ENCODE measurements at regions not wholly inside any gene's neighbourhood (a gene's known extent, or its start where the extent isn't known, plus 50 kb on each side); places are given as distances from the start of the nearest gene placed in this dataset.

DNA sequence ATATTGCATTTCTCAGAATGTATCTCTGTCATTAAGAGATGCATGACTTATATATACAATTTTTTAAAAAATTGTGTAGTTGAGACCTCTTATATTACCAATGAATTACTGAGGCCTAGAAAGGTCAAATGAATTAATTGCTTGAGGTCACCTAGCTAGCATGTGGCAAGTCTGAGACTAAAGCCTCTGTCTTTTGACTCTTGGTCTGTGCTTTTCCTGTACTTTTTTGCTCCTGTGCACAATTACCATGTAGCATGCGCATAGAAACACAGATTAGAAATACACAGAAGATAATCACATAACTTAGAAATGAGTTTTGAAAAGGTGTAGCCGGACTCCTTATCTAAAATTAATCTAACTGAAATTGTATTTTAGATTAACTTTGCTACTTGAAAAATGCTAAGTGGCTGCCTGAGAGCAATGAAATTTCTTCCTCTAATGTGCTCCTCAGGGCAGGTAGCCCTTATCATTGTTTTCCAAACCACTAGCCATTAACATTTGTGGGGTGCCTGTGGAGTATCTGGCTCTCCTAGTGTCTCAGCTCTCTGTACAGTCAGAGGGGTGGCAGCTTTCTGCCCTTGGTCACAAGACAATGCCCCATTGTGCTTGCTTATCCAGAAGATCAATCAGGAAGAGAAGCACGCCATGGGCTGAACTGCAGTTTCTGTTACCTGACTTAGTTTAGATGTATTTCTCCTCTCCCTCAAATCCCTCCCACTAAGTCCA lies 119.6 kb downstream of the RFC3 start:
- Mint-ChIP-seq H3K27me3 (ENCODE audit: insufficient read depth, unreplicated experiment) (no peaks in the 10 kb centered on the region), H3K9me3 (ENCODE audit: unreplicated experiment) (no peaks in the 10 kb centered on the region), H3K27ac (ENCODE audit: unreplicated experiment) (no peak overlapping the region), H3K4me1 (ENCODE audit: low read depth, unreplicated experiment) (no peaks in the 10 kb centered on the region), H3K36me3 (ENCODE audit: insufficient read depth, unreplicated experiment) (no peaks in the 10 kb centered on the region), H3K4me3 (ENCODE audit: unreplicated experiment) (no peak overlapping the region)
- no peak for DNase-seq
- ChIA-PET POLR2A (no interaction called here), CTCF (interaction anchor here (0.6 kb wide), 1 partner anchor 216 kb away, joined by 4 read pairs; no protein-coding TSS in a partner anchor)
- intact Hi-C loops (cut with micrococcal nuclease; ENCODE audit: unreplicated experiment): no loop called here
- Histone ChIP-seq H3K27me3 (replicated peaks; ENCODE audit: control insufficient read depth, insufficient read depth, low read length) (no peaks in the 10 kb centered on the region), H3K4me3 (ENCODE audit: low read depth, low read length) (no peak overlapping the region), H3K9me3 (no peaks in the 10 kb centered on the region; the same call in 1 of the 2 replicates), H3K4me1 (no peaks in the 10 kb centered on the region), H3K36me3 (ENCODE audit: control insufficient read depth, insufficient read depth, low read length) (no peaks in the 10 kb centered on the region)
- BruUV-seq (replicated peaks): no TSS peak
- TF ChIP-seq, protein P1, sequence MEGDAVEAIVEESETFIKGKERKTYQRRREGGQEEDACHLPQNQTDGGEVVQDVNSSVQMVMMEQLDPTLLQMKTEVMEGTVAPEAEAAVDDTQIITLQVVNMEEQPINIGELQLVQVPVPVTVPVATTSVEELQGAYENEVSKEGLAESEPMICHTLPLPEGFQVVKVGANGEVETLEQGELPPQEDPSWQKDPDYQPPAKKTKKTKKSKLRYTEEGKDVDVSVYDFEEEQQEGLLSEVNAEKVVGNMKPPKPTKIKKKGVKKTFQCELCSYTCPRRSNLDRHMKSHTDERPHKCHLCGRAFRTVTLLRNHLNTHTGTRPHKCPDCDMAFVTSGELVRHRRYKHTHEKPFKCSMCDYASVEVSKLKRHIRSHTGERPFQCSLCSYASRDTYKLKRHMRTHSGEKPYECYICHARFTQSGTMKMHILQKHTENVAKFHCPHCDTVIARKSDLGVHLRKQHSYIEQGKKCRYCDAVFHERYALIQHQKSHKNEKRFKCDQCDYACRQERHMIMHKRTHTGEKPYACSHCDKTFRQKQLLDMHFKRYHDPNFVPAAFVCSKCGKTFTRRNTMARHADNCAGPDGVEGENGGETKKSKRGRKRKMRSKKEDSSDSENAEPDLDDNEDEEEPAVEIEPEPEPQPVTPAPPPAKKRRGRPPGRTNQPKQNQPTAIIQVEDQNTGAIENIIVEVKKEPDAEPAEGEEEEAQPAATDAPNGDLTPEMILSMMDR (IDR thresholded peaks at IDR 0.05; ENCODE audit: insufficient read depth in 1 of 2, low read depth in 1 of 2, low read length in 1 of 2, severe bottlenecking in 1 of 2, unreplicated experiment in 1 of 2): no peak

DNA sequence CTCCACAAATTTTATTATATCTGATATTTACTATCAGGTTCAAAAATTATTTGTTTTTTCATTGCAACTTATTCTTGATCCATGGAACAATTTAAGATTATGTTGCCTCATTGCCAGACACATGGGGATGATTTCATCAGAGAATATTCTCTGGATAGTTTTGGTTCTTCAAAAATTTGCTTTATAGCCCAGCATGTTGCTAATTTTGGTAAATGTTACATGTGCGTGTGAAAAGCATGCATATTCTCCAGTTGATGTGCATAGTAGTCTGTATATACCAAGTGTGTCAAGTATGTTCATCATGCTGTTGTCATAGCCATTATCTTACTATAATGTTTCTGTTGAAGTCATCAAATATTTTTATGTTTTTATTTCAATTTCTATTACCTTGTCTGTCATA lies 122.3 kb downstream of the RFC3 start:
- Histone ChIP-seq H3K4me3 (ENCODE audit: low read depth, low read length) (no peak overlapping the region), H3K36me3 (ENCODE audit: control insufficient read depth, insufficient read depth, low read length) (no peaks in the 10 kb centered on the region), H3K9me3 (no peaks in the 10 kb centered on the region; the same call in 1 of the 2 replicates), H3K27me3 (replicated peaks; ENCODE audit: control insufficient read depth, insufficient read depth, low read length) (no peaks in the 10 kb centered on the region), H3K4me1 (no peaks in the 10 kb centered on the region)
- Mint-ChIP-seq H3K27ac (ENCODE audit: unreplicated experiment) (no peak overlapping the region), H3K27me3 (ENCODE audit: insufficient read depth, unreplicated experiment) (no peaks in the 10 kb centered on the region), H3K4me1 (ENCODE audit: low read depth, unreplicated experiment) (no peaks in the 10 kb centered on the region), H3K4me3 (ENCODE audit: unreplicated experiment) (no peak overlapping the region), H3K36me3 (ENCODE audit: insufficient read depth, unreplicated experiment) (no peaks in the 10 kb centered on the region), H3K9me3 (ENCODE audit: unreplicated experiment) (peaks cover 7% of the 10 kb centered on the region)
- BruUV-seq (replicated peaks): no TSS peak
- TF ChIP-seq, protein P1 (IDR thresholded peaks at IDR 0.05; ENCODE audit: insufficient read depth in 1 of 2, low read depth in 1 of 2, low read length in 1 of 2, severe bottlenecking in 1 of 2, unreplicated experiment in 1 of 2): no peak
- ChIA-PET POLR2A (no interaction called here), CTCF (no interaction called here)
- intact Hi-C loops (cut with micrococcal nuclease; ENCODE audit: unreplicated experiment): no loop called here
- DNase-seq: no peak

DNA sequence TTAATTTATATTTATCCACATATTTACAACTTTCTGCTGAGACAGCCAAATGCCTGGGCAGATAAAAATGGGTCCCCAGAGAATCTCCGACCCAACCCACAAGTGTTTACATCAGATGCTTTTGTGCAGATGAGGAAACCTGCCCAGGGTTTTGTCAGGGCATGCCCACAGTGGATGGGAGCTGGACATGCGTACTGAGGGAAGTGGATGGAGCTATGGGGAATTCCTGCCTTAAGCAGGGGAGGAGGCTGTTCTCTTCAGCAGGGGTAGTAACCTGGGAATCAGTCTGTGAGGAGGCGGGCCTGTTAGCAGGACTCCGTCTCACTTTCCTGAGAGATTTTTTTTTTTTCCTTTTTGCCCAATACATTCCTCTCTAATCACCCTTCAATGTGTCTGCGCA lies 122.9 kb downstream of the RFC3 start:
- H3K4me1 Mint-ChIP-seq (ENCODE audit: low read depth, unreplicated experiment): no peaks in the 10 kb centered on the region
- Histone ChIP-seq H3K4me3 (ENCODE audit: low read depth, low read length) (no peak overlapping the region), H3K36me3 (ENCODE audit: control insufficient read depth, insufficient read depth, low read length) (no peaks in the 10 kb centered on the region), H3K9me3 (no peaks in the 10 kb centered on the region; the same call in 1 of the 2 replicates), H3K4me1 (no peaks in the 10 kb centered on the region), H3K27me3 (replicated peaks; ENCODE audit: control insufficient read depth, insufficient read depth, low read length) (no peaks in the 10 kb centered on the region)
- intact Hi-C loops (cut with micrococcal nuclease; ENCODE audit: unreplicated experiment): no loop called here
- DNase-seq: no peak
- no peak overlapping the region for H3K4me3 Mint-ChIP-seq (ENCODE audit: unreplicated experiment)
- ChIA-PET CTCF (no interaction called here), POLR2A (no interaction called here)
- H3K36me3 Mint-ChIP-seq (ENCODE audit: insufficient read depth, unreplicated experiment): no peaks in the 10 kb centered on the region
- no peaks in the 10 kb centered on the region for H3K27me3 Mint-ChIP-seq (ENCODE audit: insufficient read depth, unreplicated experiment)
- peaks cover 13% of the 10 kb centered on the region for H3K9me3 Mint-ChIP-seq (ENCODE audit: unreplicated experiment)
- H3K27ac Mint-ChIP-seq (ENCODE audit: unreplicated experiment): no peak overlapping the region
- TF ChIP-seq, protein P1 (IDR thresholded peaks at IDR 0.05; ENCODE audit: insufficient read depth in 1 of 2, low read depth in 1 of 2, low read length in 1 of 2, severe bottlenecking in 1 of 2, unreplicated experiment in 1 of 2): no peak
- BruUV-seq (replicated peaks): no TSS peak

Measured in Caco-2 (cell line).